ENCODE measurements at regions not wholly inside any gene's neighbourhood (a gene's known extent, or its start where the extent isn't known, plus 50 kb on each side); places are given as distances from the start of the nearest gene placed in this dataset.

DNA sequence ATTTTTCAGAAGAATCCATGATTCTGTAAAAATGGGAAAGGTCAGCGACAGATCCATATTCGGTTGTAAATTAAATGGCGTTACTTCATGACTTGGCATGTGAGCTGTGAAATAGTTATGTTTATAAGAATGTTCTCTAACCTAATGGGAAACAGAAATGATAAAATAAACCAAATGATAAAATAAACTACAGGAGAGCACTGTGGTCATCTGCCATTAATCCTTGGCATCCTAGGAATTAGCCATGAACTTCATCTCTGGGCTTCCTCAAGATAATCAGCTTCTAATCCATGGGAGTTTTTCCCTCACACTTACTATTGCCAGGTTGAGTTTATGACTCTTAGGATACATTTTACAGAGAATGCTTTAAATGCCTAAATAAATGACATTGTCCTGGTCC is 94.6 kb upstream of the SLC30A5 start:
- Histone ChIP-seq H4K20me1 (ENCODE audit: control insufficient read depth, insufficient read depth, low read depth, low read length) (no peaks in the 10 kb centered on the region), H3K9me2 (replicated peaks; ENCODE audit: control insufficient read depth, low read length) (no peaks in the 10 kb centered on the region), H3K79me2 (ENCODE audit: control insufficient read depth, low read length) (no peaks in the 10 kb centered on the region), H3K4me2 (ENCODE audit: low read length) (no peak overlapping the region), H3K9me3 (ENCODE audit: control insufficient read depth, insufficient read depth, low read length) (no peaks in the 10 kb centered on the region), H3K4me3 (ENCODE audit: low read length) (no peak overlapping the region), H3K27me3 (ENCODE audit: control insufficient read depth, low read length) (0 out of 2 replicates have a peak, but pooled peaks cover 5% of the 10 kb centered on the region), H3K4me1 (ENCODE audit: control insufficient read depth, low read length) (no peaks in the 10 kb centered on the region), H3K36me3 (ENCODE audit: control insufficient read depth, low read length) (no peaks in the 10 kb centered on the region), H3F3A (ENCODE audit: control insufficient read depth, insufficient read depth) (no peaks in the 10 kb centered on the region), H3K27ac (ENCODE audit: low read depth, low read length) (no peak overlapping the region)
- TF ChIP-seq, protein P1, sequence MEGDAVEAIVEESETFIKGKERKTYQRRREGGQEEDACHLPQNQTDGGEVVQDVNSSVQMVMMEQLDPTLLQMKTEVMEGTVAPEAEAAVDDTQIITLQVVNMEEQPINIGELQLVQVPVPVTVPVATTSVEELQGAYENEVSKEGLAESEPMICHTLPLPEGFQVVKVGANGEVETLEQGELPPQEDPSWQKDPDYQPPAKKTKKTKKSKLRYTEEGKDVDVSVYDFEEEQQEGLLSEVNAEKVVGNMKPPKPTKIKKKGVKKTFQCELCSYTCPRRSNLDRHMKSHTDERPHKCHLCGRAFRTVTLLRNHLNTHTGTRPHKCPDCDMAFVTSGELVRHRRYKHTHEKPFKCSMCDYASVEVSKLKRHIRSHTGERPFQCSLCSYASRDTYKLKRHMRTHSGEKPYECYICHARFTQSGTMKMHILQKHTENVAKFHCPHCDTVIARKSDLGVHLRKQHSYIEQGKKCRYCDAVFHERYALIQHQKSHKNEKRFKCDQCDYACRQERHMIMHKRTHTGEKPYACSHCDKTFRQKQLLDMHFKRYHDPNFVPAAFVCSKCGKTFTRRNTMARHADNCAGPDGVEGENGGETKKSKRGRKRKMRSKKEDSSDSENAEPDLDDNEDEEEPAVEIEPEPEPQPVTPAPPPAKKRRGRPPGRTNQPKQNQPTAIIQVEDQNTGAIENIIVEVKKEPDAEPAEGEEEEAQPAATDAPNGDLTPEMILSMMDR (IDR thresholded peaks at IDR 0.05; ENCODE audit: low read depth, low read length, poor library complexity, severe bottlenecking) = no peak
- TF ChIP-seq EZH2phosphoT487 (IDR thresholded peaks at IDR 0.05; ENCODE audit: borderline replicate concordance, low read length) = no peak

DNA sequence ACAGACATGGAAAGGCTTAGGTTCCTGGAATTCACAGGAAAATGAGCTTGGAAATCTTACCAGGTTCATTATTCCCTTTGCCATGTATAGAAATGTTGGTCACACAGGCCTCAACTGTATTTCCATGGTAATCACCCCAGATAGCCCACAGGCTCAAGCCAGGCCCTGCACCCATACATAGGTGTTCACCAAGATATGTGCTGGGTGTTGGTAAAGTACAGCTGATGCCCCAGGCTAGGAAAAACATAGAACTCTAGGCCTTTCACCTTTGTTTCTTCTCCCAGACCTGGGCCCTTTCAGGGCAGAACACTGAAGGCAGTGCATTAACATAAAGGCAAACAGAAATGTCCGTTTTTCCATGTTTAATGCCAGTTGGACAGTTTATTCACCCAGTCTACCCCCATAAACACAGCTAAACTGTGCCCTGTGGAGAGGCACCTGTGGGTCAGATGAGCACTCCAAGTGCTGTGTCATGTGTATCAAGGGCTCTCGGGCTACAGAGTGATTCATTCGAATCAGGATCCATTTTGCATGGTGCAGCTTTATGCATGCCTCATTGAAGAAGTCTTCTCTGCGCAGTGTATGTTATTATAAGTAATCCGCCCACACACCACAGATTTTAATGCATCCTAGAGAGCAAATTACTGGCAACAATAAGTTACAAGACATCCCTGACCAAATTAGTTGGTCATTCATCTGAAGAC is 93.4 kb upstream of the SLC30A5 start:
- Histone ChIP-seq H3K79me2 (ENCODE audit: control insufficient read depth, low read length) (no peaks in the 10 kb centered on the region), H3K9me3 (ENCODE audit: control insufficient read depth, insufficient read depth, low read length) (no peaks in the 10 kb centered on the region), H3F3A (ENCODE audit: control insufficient read depth, insufficient read depth) (no peaks in the 10 kb centered on the region), H3K27ac (ENCODE audit: low read depth, low read length) (no peak overlapping the region), H3K9me2 (replicated peaks; ENCODE audit: control insufficient read depth, low read length) (no peaks in the 10 kb centered on the region), H3K36me3 (ENCODE audit: control insufficient read depth, low read length) (no peaks in the 10 kb centered on the region), H4K20me1 (ENCODE audit: control insufficient read depth, insufficient read depth, low read depth, low read length) (no peaks in the 10 kb centered on the region), H3K4me2 (ENCODE audit: low read length) (no peak overlapping the region), H3K4me1 (ENCODE audit: control insufficient read depth, low read length) (no peaks in the 10 kb centered on the region), H3K27me3 (ENCODE audit: control insufficient read depth, low read length) (0 out of 2 replicates have a peak, but pooled peaks cover 5% of the 10 kb centered on the region), H3K4me3 (ENCODE audit: low read length) (no peak overlapping the region)
- no peak for TF ChIP-seq EZH2phosphoT487 (IDR thresholded peaks at IDR 0.05; ENCODE audit: borderline replicate concordance, low read length)
- TF ChIP-seq, protein P1 (IDR thresholded peaks at IDR 0.05; ENCODE audit: low read depth, low read length, poor library complexity, severe bottlenecking) = no peak

DNA sequence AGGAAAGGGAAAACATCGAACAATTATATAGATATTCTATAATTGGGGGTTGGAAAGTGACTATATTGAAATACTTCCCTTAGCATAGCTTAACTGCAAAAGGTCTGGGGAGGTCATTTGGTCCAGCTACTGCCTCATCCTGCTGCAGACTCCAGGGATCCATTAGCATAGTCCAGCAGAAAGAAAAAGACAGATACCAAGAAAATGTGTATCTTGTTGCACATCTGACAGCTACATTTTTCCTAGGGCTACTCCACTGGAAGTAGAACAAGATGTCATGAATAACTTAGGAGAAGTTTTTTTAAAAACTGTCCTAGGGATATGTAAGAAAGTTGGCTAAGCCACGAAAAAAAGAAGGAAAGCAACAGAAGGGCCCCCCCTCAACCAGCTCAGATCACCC is 92.9 kb upstream of the SLC30A5 start:
- H3F3A ChIP-seq (ENCODE audit: control insufficient read depth, insufficient read depth) = no peaks in the 10 kb centered on the region
- H3K79me2 ChIP-seq (ENCODE audit: control insufficient read depth, low read length) = no peaks in the 10 kb centered on the region
- no peak overlapping the region for H3K4me3 ChIP-seq (ENCODE audit: low read length)
- no peaks in the 10 kb centered on the region for H3K36me3 ChIP-seq (ENCODE audit: control insufficient read depth, low read length)
- TF ChIP-seq, protein P1 (IDR thresholded peaks at IDR 0.05; ENCODE audit: low read depth, low read length, poor library complexity, severe bottlenecking) = no peak
- no peak for TF ChIP-seq EZH2phosphoT487 (IDR thresholded peaks at IDR 0.05; ENCODE audit: borderline replicate concordance, low read length)
- no peak overlapping the region for H3K4me2 ChIP-seq (ENCODE audit: low read length)
- H4K20me1 ChIP-seq (ENCODE audit: control insufficient read depth, insufficient read depth, low read depth, low read length) = no peaks in the 10 kb centered on the region
- H3K27me3 ChIP-seq (ENCODE audit: control insufficient read depth, low read length) = 0 out of 2 replicates have a peak, but pooled peaks cover 5% of the 10 kb centered on the region
- H3K27ac ChIP-seq (ENCODE audit: low read depth, low read length) = no peak overlapping the region
- no peaks in the 10 kb centered on the region for H3K4me1 ChIP-seq (ENCODE audit: control insufficient read depth, low read length)
- H3K9me2 ChIP-seq (replicated peaks; ENCODE audit: control insufficient read depth, low read length) = no peaks in the 10 kb centered on the region
- H3K9me3 ChIP-seq (ENCODE audit: control insufficient read depth, insufficient read depth, low read length) = no peaks in the 10 kb centered on the region

Measured in DOHH2 (cell line).